ENCODE measurements at regions not wholly inside any gene's neighbourhood (a gene's known extent, or its start where the extent isn't known, plus 50 kb on each side); places are given as distances from the start of the nearest gene placed in this dataset.
"Not testable (repeated sequence)": the region's sequence is repeated elsewhere in the genome, so short reads cannot be mapped to it uniquely, and the experiment has no call there.

- TF ChIP-seq POLR2A, CTCF (IDR thresholded peaks at IDR 0.05): not testable (repeated sequence)
Observed at GRCh38 chr7:13631207-13632049, 358.0 kb downstream of the ETV1 start.
